Neural cell (in vitro differentiated cells): ENCODE measurements at regions not wholly inside any gene's neighbourhood (a gene's known extent, or its start where the extent isn't known, plus 50 kb on each side); places are given as distances from the start of the nearest gene placed in this dataset.

Experiments used
- EP300 ChIP-seq: fragments of 450-650 bp; conservative IDR thresholded peaks from 2 replicates; pipeline ENCODE4 v1.6.1; 2014; ENCODE audit warnings: antibody characterized with exemption, mild to moderate bottlenecking, moderate library complexity; ENCODE audit not compliant: poor library complexity, severe bottlenecking
- EZH2 ChIP-seq: fragments of 200-600, 300-800 bp; shearing (Covaris generic), sonication (generic); IDR thresholded peaks from 2 replicates; pipeline ENCODE4 v1.6.1; 2014; ENCODE audit warnings: antibody characterized with exemption, low read length, borderline replicate concordance, mild to moderate bottlenecking; ENCODE audit not compliant: insufficient read depth, poor library complexity, severe bottlenecking
- POLR2AphosphoS5 ChIP-seq: IDR thresholded peaks from 2 replicates; pipeline ENCODE4 v1.6.1; 2012
- TAF1 ChIP-seq: IDR thresholded peaks from 2 replicates; pipeline ENCODE4 v1.6.1; 2012; ENCODE audit warnings: low read depth
- TF ChIP-seq, protein P1 (sequence below): fragments of 450-650 bp; IDR thresholded peaks from 2 replicates; pipeline ENCODE4 v1.5.1; 2014; ENCODE audit warnings: antibody characterized with exemption, mild to moderate bottlenecking, moderate library complexity; ENCODE audit not compliant: poor library complexity, severe bottlenecking
- TF ChIP-seq, protein P2 (sequence below): IDR thresholded peaks from 2 replicates; pipeline ENCODE4 v1.6.1; 2012; ENCODE audit warnings: borderline replicate concordance

DNA sequence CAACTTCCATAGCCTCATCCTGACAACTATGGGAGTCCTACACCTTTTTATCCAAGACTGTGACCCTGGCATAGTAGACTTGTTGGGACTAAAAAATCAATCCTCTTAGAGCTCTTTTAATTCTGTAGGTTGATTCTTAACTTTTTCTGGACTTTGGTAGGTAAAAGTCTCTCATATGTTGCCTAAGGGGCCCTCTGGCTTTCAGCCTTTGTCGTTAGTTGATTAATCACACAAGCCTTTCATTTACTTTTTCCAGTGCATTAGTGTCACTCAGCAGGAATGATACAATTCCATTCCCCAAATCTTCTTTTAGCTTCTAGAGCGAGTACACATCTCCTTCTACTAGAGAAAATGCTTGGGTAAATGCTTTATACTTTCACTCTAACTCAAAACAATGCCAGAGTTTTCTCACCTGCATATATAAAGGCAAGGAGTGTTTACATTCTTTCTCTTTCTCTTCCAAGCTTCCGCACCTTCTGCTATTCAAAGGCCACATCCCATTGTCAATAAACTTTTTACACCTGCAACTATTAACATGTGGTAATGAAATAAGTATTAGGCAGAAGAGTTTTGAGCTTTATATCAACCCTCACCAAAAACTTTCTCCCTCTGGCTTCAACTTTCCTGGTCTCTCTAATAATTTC is 516.6 kb downstream of the FAM181B start:
- TF ChIP-seq, protein P1, sequence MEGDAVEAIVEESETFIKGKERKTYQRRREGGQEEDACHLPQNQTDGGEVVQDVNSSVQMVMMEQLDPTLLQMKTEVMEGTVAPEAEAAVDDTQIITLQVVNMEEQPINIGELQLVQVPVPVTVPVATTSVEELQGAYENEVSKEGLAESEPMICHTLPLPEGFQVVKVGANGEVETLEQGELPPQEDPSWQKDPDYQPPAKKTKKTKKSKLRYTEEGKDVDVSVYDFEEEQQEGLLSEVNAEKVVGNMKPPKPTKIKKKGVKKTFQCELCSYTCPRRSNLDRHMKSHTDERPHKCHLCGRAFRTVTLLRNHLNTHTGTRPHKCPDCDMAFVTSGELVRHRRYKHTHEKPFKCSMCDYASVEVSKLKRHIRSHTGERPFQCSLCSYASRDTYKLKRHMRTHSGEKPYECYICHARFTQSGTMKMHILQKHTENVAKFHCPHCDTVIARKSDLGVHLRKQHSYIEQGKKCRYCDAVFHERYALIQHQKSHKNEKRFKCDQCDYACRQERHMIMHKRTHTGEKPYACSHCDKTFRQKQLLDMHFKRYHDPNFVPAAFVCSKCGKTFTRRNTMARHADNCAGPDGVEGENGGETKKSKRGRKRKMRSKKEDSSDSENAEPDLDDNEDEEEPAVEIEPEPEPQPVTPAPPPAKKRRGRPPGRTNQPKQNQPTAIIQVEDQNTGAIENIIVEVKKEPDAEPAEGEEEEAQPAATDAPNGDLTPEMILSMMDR: no peak
- TF ChIP-seq EP300: no peak
- TF ChIP-seq EZH2: no peak
- no peak for TF ChIP-seq POLR2AphosphoS5
- TF ChIP-seq, protein P2, sequence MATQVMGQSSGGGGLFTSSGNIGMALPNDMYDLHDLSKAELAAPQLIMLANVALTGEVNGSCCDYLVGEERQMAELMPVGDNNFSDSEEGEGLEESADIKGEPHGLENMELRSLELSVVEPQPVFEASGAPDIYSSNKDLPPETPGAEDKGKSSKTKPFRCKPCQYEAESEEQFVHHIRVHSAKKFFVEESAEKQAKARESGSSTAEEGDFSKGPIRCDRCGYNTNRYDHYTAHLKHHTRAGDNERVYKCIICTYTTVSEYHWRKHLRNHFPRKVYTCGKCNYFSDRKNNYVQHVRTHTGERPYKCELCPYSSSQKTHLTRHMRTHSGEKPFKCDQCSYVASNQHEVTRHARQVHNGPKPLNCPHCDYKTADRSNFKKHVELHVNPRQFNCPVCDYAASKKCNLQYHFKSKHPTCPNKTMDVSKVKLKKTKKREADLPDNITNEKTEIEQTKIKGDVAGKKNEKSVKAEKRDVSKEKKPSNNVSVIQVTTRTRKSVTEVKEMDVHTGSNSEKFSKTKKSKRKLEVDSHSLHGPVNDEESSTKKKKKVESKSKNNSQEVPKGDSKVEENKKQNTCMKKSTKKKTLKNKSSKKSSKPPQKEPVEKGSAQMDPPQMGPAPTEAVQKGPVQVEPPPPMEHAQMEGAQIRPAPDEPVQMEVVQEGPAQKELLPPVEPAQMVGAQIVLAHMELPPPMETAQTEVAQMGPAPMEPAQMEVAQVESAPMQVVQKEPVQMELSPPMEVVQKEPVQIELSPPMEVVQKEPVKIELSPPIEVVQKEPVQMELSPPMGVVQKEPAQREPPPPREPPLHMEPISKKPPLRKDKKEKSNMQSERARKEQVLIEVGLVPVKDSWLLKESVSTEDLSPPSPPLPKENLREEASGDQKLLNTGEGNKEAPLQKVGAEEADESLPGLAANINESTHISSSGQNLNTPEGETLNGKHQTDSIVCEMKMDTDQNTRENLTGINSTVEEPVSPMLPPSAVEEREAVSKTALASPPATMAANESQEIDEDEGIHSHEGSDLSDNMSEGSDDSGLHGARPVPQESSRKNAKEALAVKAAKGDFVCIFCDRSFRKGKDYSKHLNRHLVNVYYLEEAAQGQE: no peak
- TF ChIP-seq TAF1: no peak
